ENCODE measurements at regions not wholly inside any gene's neighbourhood (a gene's known extent, or its start where the extent isn't known, plus 50 kb on each side); places are given as distances from the start of the nearest gene placed in this dataset.

DNA sequence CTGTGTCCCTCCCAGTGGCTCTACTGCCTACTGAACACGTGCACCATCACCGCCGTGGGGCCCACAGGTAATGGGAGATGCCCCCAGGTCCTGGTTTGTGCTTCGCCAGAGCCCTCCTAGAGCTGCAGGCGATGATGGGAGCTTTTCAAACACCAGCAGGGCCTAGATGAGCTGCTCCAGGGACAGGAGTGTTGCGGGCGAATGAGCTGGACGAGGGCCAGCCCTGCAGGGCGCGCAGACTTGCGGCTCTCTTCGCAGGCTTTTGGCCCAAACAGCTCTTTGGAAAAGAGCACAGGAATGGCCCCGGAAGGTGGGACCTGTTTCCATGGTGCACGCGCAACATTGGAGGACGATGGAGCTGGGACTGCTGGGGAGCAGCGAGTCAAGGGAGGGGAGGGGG lies 409.3 kb upstream of the SULF2 start:
- DNase-seq = no peak

DNA sequence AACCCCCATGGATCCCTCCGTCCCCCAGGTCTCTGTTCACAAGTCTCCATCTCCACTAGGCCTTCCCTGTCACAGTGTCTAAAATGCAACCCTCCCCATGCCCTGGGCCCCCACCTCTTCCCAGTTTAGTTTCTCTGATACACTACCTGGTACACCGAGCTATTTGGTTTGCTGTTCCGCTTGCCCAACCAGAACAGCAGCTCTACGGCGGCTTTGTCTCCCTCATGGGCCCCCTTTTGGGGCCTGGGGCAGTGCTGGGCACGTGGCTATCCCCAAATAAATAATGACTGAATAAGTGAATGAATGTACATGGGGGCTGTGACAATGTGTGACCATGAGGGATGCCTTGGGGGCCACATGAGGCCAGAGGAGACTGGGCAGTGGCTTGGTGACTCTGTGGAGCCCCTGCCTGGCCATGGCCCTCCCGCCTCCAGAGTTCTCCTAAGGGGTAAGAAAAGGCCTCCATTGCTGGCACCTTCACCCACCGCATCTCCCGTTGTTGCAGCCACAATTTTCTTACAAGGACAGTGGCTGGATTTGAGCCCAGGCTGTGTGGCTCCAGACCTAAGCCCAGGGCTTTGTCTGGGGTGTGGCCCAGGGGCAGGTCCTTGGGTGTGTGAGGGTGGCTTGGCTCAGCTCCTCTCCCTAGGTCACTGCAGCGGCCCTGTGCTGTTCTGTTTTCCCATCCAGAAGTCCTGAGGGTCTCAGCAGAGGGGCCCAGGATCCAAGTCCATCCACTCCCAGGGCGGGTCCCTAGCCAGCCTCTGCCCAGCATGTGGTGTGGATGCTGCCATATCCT lies 408.5 kb upstream of the SULF2 start:
- no peak for DNase-seq

DNA sequence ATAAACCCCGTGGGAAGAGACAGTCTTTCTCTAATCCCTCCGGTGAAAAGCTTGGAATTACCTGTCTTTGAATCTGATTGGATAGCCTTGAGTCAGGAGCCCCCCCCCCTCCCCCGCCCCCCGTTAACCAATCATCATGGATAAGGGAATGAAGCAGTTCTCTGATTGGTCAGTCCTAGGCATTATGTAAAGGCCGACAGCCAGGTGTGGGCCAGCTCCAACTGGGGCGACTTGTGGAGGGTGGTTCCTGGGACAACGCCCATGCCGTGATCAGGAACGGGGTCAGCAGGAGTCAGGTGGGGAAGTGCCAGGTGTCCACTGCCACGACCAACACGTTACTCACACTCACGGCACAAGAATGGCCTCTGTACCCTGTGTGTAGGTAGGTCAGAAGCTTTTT lies 406.8 kb upstream of the SULF2 start:
- no peak for DNase-seq

DNA sequence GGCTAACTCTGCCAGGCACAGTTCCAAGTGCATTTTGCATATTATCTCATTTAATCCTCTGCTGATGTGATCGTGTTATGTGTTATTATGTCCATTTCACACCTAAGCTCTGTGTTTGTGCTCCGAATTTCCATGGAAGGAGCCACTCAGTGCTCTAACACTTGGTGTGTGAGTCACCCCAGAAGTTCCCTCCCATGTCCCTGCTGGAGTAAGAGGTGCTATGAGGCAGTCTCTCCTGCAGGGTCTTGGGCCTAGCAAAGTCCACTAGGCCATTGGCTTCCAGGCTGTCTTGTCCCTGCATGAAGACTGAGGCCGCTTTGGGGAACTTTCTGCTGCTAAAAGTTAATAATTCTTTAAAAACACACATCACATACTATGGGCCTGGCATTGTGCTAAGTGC lies 405.9 kb upstream of the SULF2 start:
- no peak for DNase-seq

DNA sequence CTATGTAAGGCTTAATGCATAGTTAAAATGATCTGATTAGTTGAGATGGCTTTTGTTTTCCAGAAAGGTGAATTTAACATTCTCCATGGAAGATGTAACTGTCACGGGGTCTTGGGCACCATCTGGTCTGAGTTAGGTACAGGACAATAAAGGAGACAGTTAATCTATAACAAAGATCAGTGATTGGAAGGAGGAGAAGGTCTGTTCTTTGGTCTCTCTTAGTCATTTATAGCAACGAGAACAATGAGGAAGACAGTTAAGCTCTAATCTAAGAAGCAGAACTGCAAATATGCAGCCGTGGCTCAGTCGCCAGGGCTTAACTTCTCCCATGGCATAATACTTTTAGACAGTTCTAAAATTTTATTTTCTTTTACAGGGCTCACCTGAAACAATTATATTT lies 405.5 kb upstream of the SULF2 start:
- DNase-seq = no peak

DNA sequence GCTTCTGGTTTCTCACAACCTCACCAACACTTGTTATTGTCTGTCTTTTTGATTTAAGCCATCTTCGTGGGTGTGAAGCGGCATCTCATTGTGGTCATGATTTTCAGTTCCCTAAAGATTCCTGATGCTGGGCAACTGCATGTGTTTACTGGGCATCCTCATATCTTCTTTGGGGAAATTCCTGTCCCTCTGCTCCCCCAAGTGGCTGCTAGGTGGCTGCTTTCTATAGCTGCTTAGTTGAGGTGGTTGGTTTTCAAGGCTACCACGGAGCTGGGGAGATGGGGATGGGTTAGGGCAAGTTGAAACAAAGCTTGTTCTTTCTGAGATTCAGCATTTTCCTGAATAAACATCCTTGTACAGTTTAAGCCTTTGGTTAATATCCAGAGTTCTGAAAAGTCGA lies 403.9 kb upstream of the SULF2 start:
- DNase-seq = no peak

DNA sequence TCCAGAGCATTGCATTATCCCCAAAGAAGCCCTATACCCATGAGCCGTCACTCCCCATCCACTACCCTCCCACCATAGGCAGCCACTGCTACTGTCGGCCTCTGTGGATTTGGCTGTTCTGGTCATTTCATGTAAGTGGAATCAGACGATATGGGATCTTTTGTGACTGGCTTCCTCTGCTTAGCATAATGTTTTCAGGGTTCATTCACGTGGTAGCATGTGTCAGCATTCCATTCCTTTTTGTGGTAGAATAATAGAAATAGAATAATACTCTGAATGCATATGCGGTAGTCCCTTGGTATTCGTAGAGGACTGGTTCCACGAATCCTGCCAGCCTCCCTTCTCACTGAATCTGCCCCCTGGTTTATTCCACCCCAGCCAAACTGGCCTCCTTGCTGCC lies 402.6 kb upstream of the SULF2 start:
- no peak for DNase-seq

DNA sequence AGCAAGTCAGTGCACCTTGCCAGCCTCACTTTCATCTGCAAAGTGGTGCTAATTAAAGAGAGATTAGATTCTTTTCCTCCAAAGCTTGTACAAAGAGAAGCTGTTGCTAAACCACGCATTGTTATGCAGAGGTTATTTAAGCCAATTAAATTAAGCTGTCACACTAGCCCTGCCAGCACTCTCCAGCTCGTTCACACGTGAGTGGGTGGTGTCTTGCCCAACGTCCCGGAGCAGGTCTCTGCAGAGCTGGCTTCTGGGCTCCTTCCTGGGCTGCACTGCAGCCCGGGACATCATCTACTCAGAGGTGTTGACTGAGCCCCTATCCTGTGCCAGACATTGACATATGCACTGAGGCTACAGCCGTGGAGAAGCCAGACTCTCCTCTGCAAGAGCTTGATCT lies 401.6 kb upstream of the SULF2 start:
- no peak for DNase-seq

DNA sequence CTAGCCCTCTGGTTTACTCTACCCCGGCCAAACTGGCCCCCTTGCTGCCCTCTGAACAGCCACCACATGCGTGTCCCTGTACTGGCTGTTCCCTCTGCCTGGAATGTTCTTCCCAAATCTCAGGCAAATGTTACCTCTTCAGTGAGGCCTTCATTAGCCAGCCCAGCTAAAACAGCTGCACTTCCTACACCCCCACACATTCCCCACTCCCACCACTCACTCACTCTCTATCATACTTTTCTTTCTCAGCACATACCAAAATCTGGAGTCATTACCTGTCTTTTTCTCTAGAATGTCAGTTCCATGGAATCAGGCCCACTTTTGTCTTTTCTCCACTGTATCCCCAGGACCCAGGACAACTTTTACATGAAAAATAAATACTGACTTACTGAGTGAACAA lies 401.2 kb upstream of the SULF2 start:
- no peak for DNase-seq

DNA sequence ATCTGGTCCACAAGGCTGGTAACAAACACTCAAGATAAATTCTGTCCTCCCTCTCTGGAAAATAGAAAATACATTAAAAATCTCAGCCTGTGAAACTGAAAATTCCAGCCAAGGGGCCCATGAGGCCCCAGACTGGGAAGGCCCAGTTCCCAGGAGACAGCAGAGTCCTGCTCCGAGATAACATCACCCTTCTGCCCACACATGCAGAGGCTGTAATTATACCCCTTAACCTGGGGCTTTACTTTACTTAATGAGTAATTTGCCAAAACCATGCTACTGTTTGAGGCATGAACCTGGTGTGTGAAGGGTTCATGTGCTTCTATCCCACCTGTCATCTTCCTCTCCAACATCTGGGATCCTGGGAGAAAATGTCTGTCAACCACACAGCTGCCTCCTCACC lies 398.9 kb upstream of the SULF2 start:
- no peak for DNase-seq

DNA sequence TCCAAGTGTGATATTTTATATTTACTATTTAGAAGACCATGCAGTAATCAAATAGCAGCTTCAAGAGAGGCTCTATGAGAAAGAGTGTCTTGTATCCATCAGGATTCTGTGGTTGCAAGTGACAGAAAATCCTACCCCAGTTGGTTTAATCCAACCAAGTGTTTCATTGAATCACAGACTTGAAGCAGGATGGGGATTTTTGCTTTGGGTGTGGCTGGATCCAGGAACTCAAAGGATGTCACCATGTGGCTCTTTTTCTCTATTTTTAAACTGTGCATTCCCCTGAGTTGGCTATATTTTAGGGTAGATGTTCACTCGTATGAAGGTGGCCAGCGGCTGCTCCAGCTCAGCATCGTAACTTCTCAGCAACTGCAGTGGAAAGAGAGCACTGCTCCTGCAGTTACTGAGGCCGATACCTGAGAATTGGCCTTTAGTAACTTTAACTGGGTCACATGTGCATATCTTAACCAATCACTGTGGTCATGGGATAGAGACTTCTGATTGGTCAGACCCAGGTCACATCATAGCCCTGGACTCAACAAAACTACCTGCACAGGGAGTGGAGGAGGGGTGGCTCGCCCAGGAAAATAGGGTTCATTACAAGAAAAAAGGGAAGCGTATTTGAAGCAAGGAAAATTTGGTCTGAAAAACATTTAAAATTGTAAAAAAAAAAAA lies 396.1 kb upstream of the SULF2 start:
- DNase-seq = no peak

DNA sequence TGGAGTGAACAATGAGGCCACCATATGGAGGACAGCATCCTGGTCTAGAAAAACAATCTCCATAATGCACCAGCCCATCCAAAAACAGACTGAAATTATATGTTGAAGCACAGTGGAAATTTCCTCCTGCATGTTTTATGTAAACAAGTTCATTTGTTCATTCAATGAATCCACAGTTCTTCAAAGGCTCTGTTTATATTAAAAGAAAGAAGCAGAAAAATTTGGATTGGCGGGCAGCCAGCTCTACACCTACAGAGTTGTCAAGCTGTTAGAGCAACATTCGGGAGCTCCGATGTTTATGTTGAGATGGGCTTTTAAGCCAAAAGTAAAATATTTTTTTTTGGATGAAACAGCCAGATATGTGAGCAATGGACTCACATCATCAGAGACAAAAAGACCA lies 395.3 kb upstream of the SULF2 start:
- DNase-seq = no peak

DNA sequence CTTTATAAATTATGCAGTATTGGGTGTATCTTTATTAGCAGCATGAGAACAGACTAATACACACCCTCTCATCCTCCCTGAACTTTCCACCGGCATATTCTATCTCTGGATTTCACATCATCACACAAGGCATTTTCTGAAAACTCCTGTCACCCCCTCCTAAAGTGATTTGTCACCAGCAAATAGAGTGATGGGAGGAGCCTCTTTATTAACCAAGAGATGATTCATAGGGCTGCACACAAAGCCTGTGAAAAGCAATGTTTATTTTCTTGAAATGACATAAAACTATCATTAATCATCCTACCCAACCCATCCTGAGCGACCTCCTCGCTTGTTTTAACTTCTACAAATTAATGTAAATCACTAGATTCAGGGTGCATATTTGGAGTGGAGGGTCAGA lies 394.7 kb upstream of the SULF2 start:
- no peak for DNase-seq

DNA sequence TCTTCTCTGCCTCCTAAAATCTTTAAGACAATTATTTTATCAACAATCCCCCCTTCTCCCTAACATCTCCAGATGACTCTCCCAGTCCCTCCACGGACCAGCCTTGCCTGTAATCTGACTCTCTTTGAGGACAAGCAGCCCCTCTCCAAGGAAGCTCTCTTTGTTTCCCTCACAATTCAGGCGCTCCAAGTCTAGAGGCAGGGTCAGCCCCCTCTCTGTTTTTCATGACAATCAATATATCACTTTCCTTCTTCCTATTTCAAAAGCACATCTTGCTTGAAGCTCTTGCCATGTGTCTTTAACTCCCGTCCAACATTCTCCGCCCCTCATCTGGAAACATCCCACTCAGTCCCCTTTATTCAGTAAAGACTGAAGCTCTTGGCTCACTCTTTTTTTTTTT lies 393.4 kb upstream of the SULF2 start:
- no peak for DNase-seq

DNA sequence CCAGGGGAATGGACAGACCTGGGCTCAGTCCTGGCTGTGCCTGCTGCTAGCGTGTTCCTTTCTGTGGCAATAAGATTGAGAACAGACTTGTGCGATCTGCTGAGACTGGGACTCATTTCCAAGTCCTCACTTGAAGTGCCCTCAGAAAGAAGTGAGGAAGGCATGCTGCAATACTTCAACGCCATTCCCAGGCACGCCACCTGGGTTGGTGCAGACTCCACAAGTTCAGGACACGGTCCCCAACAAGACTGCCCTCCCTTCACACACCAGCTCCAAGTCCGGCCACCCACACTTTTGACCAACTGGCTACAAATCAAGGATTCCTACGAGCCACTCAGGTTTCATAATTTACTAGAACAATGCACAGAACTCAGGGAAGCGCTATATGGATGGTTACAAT lies 391.8 kb upstream of the SULF2 start:
- DNase-seq = no peak

DNA sequence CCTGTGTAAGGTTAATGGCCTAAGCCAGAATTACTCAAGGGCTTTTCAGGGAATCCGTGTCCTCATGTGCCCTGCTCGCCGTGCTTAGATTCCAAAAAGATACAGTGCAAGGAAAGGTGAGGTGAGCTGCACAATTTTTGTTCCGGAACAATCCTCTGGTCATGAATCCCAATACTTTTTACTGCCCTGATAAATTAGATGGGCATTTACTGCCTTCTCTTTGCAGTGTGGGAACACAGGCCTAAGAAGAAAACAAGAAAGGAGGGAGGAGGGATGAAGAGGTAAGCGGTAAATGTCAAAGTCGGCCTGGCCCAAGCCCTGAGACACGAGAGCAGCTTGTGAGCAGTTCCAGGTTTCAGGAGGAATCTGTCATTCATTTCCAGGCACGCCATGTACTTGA lies 390.9 kb upstream of the SULF2 start:
- no peak for DNase-seq

DNA sequence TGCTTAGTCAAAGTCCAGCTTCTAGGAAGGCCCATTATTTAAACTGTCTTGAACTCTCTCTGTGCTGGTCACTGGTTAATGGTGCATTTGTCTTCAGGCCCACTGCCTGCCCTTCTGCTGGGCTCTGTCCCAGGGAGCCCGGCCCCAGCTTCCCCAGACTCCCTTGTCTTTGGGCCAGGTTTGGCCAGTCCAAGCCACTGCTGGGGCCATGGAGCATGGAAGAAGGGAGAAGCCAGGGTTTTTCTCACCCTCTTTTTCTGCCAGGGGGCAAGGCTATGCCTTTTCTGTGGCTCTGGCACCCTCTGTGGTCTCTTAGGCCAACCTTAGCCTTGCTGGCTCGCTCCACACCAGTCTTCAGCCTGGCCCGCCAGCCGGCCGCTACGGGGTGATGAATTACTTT lies 390.0 kb upstream of the SULF2 start:
- no peak for DNase-seq

DNA sequence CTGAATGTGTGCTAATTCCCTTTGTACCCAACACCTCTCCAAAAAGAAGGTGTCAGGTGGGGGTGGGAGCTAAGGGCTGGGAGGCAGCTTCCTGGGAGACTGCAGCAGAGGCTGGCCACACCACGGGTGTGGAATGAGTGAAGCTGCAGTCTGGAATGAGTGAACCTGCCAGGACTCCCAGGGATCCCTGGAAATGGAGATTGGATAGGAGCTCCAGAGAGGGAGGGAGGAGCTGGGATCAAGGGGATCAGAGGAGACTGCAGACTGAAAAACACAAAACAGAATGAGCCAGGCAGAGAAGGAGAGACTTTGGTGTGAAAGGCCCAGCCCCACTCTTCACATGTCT lies 387.0 kb upstream of the SULF2 start:
- DNase-seq = no peak

DNA sequence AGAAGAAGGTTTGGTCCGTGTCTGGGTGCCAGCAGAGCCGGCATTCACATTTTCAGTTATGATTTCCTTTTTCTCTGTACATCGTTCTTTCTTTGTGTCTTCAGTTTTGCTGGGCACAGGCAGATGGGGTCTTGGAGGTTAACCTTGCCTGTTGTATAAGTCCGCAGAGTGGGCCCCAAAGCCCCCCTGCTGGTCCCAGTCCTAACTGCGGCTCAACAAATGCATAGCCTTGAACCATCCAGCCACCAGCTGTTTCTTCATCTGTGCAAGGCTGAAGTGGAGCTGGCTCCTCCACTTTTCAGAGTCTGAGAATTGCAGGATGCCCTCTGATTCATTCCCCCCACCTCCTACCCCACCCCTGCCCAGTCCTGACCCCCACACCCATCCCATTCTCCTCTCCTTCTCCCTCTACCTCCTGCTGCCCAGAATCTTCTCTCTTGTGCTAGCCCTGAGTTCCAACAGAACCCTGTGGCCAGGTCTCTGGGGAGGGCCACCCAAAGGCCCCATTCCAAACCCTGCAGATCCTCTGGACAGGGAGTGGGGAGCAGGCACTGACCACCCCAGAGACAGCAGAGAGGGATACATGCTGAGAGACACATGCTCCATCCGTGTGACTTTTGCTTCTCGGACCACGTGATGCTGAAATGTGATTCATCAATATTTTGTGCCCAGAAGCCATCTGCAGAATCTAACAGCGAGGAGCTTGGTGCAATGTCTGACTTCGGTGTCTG lies 386.5 kb upstream of the SULF2 start:
- no peak for DNase-seq

DNA sequence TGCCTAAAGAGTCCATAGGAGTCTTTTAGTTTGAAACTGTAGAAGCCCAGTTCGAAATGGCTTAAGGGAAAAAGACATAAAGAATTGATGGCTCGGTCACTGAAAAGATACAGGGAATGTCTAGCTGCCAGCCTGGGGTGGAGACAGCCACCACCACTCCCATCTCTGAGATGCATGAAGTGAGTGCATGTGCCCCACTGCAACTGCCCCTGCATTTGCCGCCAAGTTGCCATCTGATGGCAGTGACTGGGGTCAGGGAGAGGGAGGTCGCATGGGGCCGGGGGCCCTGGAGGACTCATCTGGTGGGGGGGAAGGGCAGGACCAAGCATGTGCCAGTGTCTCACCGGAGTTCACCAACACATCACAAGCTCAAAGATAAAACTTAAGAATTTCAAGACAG lies 385.8 kb upstream of the SULF2 start:
- no peak for DNase-seq

DNA sequence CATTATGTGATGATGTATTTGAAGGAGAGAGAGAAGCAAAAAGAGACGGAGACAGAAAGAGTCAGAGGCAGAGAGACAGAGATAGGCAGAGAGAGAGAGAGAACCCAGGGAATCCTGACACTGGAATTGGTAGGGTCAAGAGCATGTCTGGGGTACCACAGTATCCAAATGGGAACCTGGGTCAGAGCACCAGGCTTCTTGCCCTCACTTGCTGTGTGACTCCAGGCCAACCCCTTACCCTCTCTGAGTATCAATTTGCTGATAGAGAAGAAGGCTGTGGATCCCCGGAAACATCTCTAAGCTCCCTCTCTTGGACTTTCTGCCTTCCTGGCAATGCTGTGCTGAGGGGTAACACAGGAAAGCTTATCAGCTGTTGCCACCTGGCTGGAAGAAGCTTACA lies 385.3 kb upstream of the SULF2 start:
- DNase-seq = no peak

DNA sequence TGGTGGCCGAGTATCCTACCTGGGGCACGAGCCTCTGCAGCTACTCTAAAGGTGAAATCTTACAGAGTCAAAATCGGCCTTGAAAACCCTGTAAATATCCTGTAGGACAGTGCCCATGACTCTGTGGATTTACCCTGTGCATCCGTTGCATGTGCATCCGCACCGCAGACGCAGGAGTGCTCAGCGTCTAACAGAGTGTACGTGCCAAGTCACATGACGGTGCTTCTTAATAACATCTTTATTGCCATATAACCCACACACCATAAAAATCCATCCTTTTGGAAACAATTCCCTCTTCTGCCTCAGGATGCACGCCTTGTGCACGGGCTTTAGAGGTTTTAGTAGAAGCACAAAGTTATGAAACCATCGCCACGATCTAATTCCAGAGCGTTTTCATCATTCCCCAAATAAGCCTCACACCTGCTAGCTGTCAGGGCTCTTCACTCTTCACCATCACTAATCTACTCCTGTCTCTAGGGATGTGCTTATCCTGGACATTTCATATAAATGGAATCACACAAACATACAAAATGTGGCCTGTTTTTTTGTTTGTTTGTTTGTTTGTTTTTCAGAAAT lies 384.5 kb upstream of the SULF2 start:
- no peak for DNase-seq

DNA sequence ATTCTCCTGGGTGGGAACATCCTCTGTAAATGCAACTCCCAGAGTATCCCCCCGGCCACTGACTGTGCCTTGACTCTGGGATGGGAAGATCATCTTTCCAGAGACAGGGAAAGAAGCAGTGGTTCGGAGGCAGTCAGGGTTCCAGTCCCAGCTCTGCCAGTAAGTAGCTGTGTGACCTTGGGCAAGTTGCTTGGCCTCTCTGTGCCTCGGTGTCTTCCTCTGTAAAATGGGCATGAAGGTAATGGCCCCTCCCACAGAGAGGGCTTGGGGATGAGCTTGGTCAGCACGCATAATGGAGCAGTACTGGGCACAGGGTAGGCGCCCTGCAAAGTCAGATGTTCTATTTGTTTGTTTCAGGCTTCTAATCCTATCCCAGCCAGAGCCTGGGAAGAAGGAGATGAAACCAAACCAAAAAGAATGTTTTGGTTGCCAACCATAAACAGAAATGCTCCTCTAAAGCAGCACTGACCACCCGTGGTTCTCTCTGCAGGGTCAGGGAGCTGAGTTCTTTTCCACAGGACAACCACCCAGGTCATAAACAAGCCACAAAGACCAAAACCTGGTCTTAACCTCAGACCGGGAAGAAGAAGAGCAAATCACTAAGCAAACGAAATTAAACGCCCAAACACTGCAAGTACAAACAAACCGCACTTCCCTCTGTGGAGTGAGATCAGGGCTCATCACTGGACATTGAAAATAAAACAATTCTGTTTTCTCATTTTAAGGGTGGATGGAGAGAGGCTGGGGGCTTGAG lies 381.0 kb upstream of the SULF2 start:
- DNase-seq = no peak

DNA sequence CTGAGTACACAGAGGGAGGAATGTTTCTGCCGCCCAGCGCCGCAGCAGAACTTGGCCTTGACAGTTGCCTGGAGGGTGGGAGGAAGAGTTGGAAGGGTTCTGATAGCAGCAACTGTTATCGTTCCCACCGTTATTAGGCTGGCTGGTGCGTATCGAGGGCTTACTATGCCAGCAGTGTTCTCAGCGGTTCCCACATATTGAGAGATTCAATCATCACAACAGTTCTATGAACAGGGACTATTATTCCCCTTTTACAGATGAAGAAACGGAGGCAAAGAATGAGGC lies 380.1 kb upstream of the SULF2 start:
- DNase-seq = no peak
